ENCODE measurements at regions not wholly inside any gene's neighbourhood (a gene's known extent, or its start where the extent isn't known, plus 50 kb on each side); places are given as distances from the start of the nearest gene placed in this dataset.
"Not testable (repeated sequence)": the region's sequence is repeated elsewhere in the genome, so short reads cannot be mapped to it uniquely, and the experiment has no call there.

DNA sequence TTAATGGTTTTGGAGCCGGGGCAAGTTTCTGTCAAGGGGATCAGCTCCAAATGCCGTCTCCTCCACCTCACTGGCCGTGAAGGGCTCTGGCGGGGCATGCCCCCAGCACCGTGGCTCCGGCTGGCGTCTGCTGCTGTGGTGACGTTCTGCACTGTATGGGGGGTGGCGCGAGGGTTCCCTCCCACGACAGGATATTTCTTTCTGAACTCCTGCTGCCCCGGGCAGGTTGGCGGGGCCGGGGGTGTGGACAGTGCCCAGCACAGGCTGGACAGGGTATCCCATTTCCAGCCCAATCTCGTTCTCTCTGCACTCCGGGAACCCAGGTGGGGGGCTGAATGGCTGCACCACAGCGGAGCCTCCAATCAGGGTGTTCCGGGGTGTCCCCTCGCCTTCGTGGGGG lies 201.6 kb downstream of the BANP start:
- not testable (repeated sequence) for H3K36me3 Mint-ChIP-seq (ENCODE audit: low read depth); H4K20me1 ChIP-seq (replicated peaks; ENCODE audit: insufficient read depth); H3K4me3 Mint-ChIP-seq; ATAC-seq; H3K9me2 ChIP-seq (ENCODE audit: insufficient read depth); DNase-seq (ENCODE audit: low spot score); H3K27me3 Mint-ChIP-seq (ENCODE audit: insufficient read depth, low read depth, poor library complexity); H3K4me1 Mint-ChIP-seq; H2AFZ ChIP-seq; H3K79me2 ChIP-seq (replicated peaks; ENCODE audit: insufficient read depth); H3K4me2 ChIP-seq; H3K27ac Mint-ChIP-seq; H3K36me3 ChIP-seq (ENCODE audit: insufficient read depth); H3K9me3 Mint-ChIP-seq; H3K4me3 ChIP-seq; H3K27me3 ChIP-seq (ENCODE audit: insufficient read depth); H3K4me1 ChIP-seq (ENCODE audit: insufficient read depth); H3F3A ChIP-seq (replicated peaks; ENCODE audit: low read depth); H3K27ac ChIP-seq (ENCODE audit: low read depth)

DNA sequence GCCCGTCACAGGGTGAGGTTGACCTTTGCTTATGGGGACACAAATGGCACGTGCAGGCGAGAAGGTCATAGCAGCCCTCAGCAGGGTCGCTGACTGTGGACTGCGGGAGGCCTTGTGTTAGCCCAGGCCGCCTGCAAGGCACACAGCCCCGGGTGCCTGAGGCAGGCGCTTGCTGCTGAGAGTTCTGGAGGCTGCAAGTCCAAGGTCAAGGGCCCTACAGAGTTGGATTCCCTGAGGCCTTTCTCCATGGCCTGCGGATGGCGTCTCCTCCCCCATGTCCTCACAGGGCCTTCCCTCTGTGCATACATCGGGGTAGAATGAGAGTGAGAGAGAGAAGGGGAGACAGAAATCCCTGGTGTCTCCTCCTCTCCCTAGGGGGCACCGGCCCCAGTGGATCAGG lies 202.3 kb downstream of the BANP start:
- H4K20me1 ChIP-seq (replicated peaks; ENCODE audit: insufficient read depth); H3K27ac ChIP-seq (ENCODE audit: low read depth); H3K9me2 ChIP-seq (ENCODE audit: insufficient read depth); H3K9me3 Mint-ChIP-seq; H2AFZ ChIP-seq; H3K36me3 Mint-ChIP-seq (ENCODE audit: low read depth); H3F3A ChIP-seq (replicated peaks; ENCODE audit: low read depth); H3K4me3 ChIP-seq; H3K4me2 ChIP-seq; H3K79me2 ChIP-seq (replicated peaks; ENCODE audit: insufficient read depth); H3K27me3 ChIP-seq (ENCODE audit: insufficient read depth); H3K4me1 Mint-ChIP-seq; H3K36me3 ChIP-seq (ENCODE audit: insufficient read depth); H3K4me3 Mint-ChIP-seq; H3K4me1 ChIP-seq (ENCODE audit: insufficient read depth); H3K27me3 Mint-ChIP-seq (ENCODE audit: insufficient read depth, low read depth, poor library complexity); H3K27ac Mint-ChIP-seq: not testable (repeated sequence)
- peak; percentile 75 for ATAC-seq
- DNase-seq (ENCODE audit: low spot score), result peak; percentile 34
- TF ChIP-seq, protein P1, sequence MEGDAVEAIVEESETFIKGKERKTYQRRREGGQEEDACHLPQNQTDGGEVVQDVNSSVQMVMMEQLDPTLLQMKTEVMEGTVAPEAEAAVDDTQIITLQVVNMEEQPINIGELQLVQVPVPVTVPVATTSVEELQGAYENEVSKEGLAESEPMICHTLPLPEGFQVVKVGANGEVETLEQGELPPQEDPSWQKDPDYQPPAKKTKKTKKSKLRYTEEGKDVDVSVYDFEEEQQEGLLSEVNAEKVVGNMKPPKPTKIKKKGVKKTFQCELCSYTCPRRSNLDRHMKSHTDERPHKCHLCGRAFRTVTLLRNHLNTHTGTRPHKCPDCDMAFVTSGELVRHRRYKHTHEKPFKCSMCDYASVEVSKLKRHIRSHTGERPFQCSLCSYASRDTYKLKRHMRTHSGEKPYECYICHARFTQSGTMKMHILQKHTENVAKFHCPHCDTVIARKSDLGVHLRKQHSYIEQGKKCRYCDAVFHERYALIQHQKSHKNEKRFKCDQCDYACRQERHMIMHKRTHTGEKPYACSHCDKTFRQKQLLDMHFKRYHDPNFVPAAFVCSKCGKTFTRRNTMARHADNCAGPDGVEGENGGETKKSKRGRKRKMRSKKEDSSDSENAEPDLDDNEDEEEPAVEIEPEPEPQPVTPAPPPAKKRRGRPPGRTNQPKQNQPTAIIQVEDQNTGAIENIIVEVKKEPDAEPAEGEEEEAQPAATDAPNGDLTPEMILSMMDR (conservative IDR thresholded peaks at IDR 0.05; ENCODE audit: low read depth in 2 of 2), result peak in 1 of 2 experiments; percentile 51; a peak in 2 of 4 replicates

DNA sequence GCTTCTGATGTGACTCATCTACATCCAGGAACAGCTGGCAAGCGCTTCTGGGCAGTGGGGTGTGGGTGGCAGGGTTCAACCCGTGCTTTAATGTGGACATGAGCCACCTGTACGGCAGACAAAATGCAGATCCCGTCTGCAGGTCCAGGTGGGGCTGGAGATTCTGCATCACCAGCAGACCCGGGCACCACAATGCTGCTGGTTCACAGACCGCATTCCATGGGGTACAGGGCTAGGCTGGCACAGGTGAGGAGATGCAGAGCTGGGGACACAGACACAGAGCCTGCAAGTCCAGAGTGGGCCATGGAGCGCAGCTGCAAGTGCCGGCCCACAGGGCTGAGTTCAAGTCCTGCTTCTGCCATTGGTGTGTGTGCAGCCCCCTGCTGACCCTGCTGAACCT lies 203.7 kb downstream of the BANP start:
- not testable (repeated sequence) for H3K36me3 ChIP-seq (ENCODE audit: insufficient read depth); H3K9me2 ChIP-seq (ENCODE audit: insufficient read depth); ATAC-seq; H3K27me3 ChIP-seq (ENCODE audit: insufficient read depth); H3K9me3 Mint-ChIP-seq; H3K4me1 Mint-ChIP-seq; H3F3A ChIP-seq (replicated peaks; ENCODE audit: low read depth); H3K4me3 Mint-ChIP-seq; H3K36me3 Mint-ChIP-seq (ENCODE audit: low read depth); H3K27me3 Mint-ChIP-seq (ENCODE audit: insufficient read depth, low read depth, poor library complexity); H3K4me2 ChIP-seq; H3K4me1 ChIP-seq (ENCODE audit: insufficient read depth); H4K20me1 ChIP-seq (replicated peaks; ENCODE audit: insufficient read depth); H3K27ac ChIP-seq (ENCODE audit: low read depth); H3K4me3 ChIP-seq; H3K79me2 ChIP-seq (replicated peaks; ENCODE audit: insufficient read depth); DNase-seq (ENCODE audit: low spot score); H2AFZ ChIP-seq; H3K27ac Mint-ChIP-seq

DNA sequence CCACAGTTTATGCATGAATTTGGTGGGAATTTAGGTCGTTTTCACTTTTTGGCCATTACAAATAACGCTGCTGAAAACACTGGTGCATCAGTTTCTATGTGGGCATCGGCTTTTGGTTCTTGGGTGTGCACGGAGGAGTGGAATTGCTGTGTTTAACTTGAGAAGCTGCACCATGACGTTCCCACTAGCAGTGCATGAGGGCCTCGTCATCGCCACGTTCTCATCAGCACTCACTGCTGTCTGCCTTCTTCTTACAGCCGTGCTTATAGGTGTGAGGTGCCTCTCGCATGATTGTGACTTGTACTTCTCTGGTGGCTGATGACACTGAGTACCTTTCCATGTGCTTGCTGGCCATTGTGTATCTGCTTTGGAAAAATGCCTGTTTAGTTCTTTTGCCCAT lies 204.4 kb downstream of the BANP start:
- H4K20me1 ChIP-seq (replicated peaks; ENCODE audit: insufficient read depth); H3K9me2 ChIP-seq (ENCODE audit: insufficient read depth); H3K27me3 ChIP-seq (ENCODE audit: insufficient read depth); H3K9me3 Mint-ChIP-seq; H3K27ac Mint-ChIP-seq; H3K4me3 ChIP-seq; H3K36me3 ChIP-seq (ENCODE audit: insufficient read depth); H3K27me3 Mint-ChIP-seq (ENCODE audit: insufficient read depth, low read depth, poor library complexity); H3K36me3 Mint-ChIP-seq (ENCODE audit: low read depth); H3F3A ChIP-seq (replicated peaks; ENCODE audit: low read depth); H3K4me2 ChIP-seq; H3K4me1 ChIP-seq (ENCODE audit: insufficient read depth); DNase-seq (ENCODE audit: low spot score); ATAC-seq; H3K4me3 Mint-ChIP-seq; H3K79me2 ChIP-seq (replicated peaks; ENCODE audit: insufficient read depth); H3K4me1 Mint-ChIP-seq; H3K27ac ChIP-seq (ENCODE audit: low read depth); H2AFZ ChIP-seq: not testable (repeated sequence)

DNA sequence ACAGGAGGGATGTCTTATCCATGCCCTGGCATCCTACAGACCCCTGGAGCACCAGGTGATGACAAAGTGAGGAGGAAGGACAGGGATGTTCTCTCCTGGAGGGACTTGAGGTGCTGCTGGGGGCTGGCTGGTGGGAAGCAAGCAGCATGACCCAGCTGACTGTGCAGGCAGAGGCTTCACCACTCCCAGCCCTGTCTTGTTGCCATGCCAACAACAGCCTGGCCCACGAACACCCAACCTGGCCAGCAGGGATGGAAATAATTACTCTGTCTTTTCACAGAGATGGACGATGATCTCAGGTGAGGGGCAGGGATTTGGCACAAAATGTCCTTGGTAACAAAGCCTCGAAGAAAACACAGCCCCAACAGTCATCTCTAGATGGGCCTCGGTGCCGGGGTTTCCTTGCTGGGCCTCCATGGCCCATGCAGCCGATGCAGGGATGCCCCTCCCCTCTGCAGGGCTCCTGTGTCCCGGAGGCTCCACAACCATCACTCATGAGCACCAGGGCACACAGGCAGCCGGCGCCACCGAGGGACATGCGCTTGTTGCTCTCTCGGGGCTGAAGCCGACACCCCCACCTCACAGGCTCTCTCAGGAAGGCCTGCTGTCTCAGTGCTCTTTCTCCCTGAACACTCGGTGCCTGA lies 205.5 kb downstream of the BANP start:
- not testable (repeated sequence) for H3K27me3 ChIP-seq (ENCODE audit: insufficient read depth); H3K4me1 Mint-ChIP-seq; H3K36me3 ChIP-seq (ENCODE audit: insufficient read depth); H4K20me1 ChIP-seq (replicated peaks; ENCODE audit: insufficient read depth); DNase-seq (ENCODE audit: low spot score); H3K36me3 Mint-ChIP-seq (ENCODE audit: low read depth); H3K27me3 Mint-ChIP-seq (ENCODE audit: insufficient read depth, low read depth, poor library complexity); H3K9me3 Mint-ChIP-seq; H3K27ac ChIP-seq (ENCODE audit: low read depth); H3K4me1 ChIP-seq (ENCODE audit: insufficient read depth); H3K27ac Mint-ChIP-seq; H3K79me2 ChIP-seq (replicated peaks; ENCODE audit: insufficient read depth); H3K4me2 ChIP-seq; ATAC-seq; H3K4me3 ChIP-seq; H3F3A ChIP-seq (replicated peaks; ENCODE audit: low read depth); H3K9me2 ChIP-seq (ENCODE audit: insufficient read depth); H3K4me3 Mint-ChIP-seq; H2AFZ ChIP-seq

DNA sequence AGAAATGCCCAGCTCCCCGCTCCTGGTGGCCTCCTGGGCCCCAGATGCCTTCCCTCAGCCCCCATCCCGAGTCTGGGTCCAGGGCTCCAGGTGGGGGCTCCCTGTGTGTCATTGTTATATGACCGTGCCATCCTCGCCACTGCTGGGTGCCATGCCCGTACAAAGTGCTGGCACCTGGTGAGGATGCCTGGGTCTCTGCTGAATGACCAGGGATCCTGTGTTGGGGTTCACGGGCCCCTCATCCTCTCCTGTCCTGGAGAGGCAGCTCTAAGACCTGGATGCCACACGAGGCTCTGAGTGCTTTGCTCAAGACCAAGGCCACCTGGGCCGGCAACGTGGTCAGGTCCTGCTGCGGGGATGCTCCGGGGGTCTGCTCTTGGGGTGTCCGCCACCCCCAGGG lies 206.5 kb downstream of the BANP start:
- H3K9me3 Mint-ChIP-seq; H3K9me2 ChIP-seq (ENCODE audit: insufficient read depth); H3F3A ChIP-seq (replicated peaks; ENCODE audit: low read depth); DNase-seq (ENCODE audit: low spot score); H3K36me3 Mint-ChIP-seq (ENCODE audit: low read depth); H3K4me1 Mint-ChIP-seq; H4K20me1 ChIP-seq (replicated peaks; ENCODE audit: insufficient read depth); H2AFZ ChIP-seq; H3K27ac ChIP-seq (ENCODE audit: low read depth); H3K4me2 ChIP-seq; H3K27me3 ChIP-seq (ENCODE audit: insufficient read depth); ATAC-seq; H3K27me3 Mint-ChIP-seq (ENCODE audit: insufficient read depth, low read depth, poor library complexity); H3K4me3 Mint-ChIP-seq; H3K36me3 ChIP-seq (ENCODE audit: insufficient read depth); H3K4me1 ChIP-seq (ENCODE audit: insufficient read depth); H3K79me2 ChIP-seq (replicated peaks; ENCODE audit: insufficient read depth); H3K4me3 ChIP-seq; H3K27ac Mint-ChIP-seq: not testable (repeated sequence)
